Chondrocyte (in vitro differentiated cells): ENCODE measurements at regions not wholly inside any gene's neighbourhood (a gene's known extent, or its start where the extent isn't known, plus 50 kb on each side); places are given as distances from the start of the nearest gene placed in this dataset.

Experiments used
- DNase-seq: peaks from one replicate; pipeline ENCODE4 v3.0.0; 2021; ENCODE audit warnings: mixed read lengths, low spot score
- H3K27ac Mint-ChIP-seq: one replicate; pipeline ENCODE4 v1.8.0; 2021; ENCODE audit warnings: mild to moderate bottlenecking, moderate library complexity, mixed read lengths; ENCODE audit not compliant: unreplicated experiment
- H3K27me3 Mint-ChIP-seq: 2 replicates; pipeline ENCODE4 v1.8.0; 2021; ENCODE audit warnings: low read depth, mixed read lengths
- H3K36me3 Mint-ChIP-seq: 2 replicates; pipeline ENCODE4 v1.8.0; 2021; ENCODE audit warnings: low read depth, mixed read lengths
- H3K4me1 Mint-ChIP-seq: 2 replicates; pipeline ENCODE4 v1.8.0; 2021; ENCODE audit warnings: low read depth, mild to moderate bottlenecking, mixed read lengths
- H3K4me3 Mint-ChIP-seq: one replicate; pipeline ENCODE4 v1.8.0; 2021; ENCODE audit warnings: mild to moderate bottlenecking, moderate library complexity, mixed read lengths; ENCODE audit not compliant: unreplicated experiment
- H3K9me3 Mint-ChIP-seq: 2 replicates; pipeline ENCODE4 v1.8.0; 2021; ENCODE audit warnings: low read depth, mixed read lengths
- CTCF ChIP-seq: fragments of 200-600 bp; sonication (generic); IDR thresholded peaks from 2 replicates; pipeline ENCODE4 v1.5.0; 2021; ENCODE audit warnings: antibody characterized with exemption, mild to moderate bottlenecking, moderate library complexity

GRCh38 chr1:193607787-193608186 lies 421.4 kb upstream of the B3GALT2 start:
- Mint-ChIP-seq H3K27ac (no peak overlapping the region), H3K27me3 (no peaks in the 10 kb centered on the region), H3K36me3 (peaks cover 2% of the 10 kb centered on the region), H3K4me1 (no peaks in the 10 kb centered on the region), H3K4me3 (no peak overlapping the region), H3K9me3 (peaks cover 9% of the 10 kb centered on the region)
- no peak for DNase-seq
- peak; percentile 22 for TF ChIP-seq CTCF

- H3K27me3 Mint-ChIP-seq: no peaks in the 10 kb centered on the region
- no peak for TF ChIP-seq CTCF
- no peaks in the 10 kb centered on the region for H3K4me1 Mint-ChIP-seq
- no peak for DNase-seq
- no peak overlapping the region for H3K4me3 Mint-ChIP-seq
- H3K27ac Mint-ChIP-seq: no peak overlapping the region
- peaks cover 2% of the 10 kb centered on the region for H3K36me3 Mint-ChIP-seq
- H3K9me3 Mint-ChIP-seq: peaks cover 9% of the 10 kb centered on the region
Measured at GRCh38 chr1:193606035-193606434, 419.6 kb upstream of the B3GALT2 start.

- no peak for TF ChIP-seq CTCF
- Mint-ChIP-seq H3K36me3 (no peaks in the 10 kb centered on the region), H3K27me3 (no peaks in the 10 kb centered on the region), H3K4me3 (no peak overlapping the region), H3K9me3 (no peaks in the 10 kb centered on the region), H3K27ac (no peak overlapping the region), H3K4me1 (peaks cover 4% of the 10 kb centered on the region)
- no peak for DNase-seq
Measured at GRCh38 chr1:193602705-193603104, 416.3 kb upstream of the B3GALT2 start.

GRCh38 chr1:193593147-193593885 lies 406.9 kb upstream of the B3GALT2 start:
- Mint-ChIP-seq H3K9me3 (no peaks in the 10 kb centered on the region), H3K4me1 (peaks cover 12% of the 10 kb centered on the region), H3K27me3 (no peaks in the 10 kb centered on the region), H3K4me3 (no peak overlapping the region), H3K27ac (no peak overlapping the region), H3K36me3 (no peaks in the 10 kb centered on the region)
- no peak for TF ChIP-seq CTCF
- no peak for DNase-seq

- no peak for DNase-seq
- Mint-ChIP-seq H3K27me3 (no peaks in the 10 kb centered on the region), H3K4me3 (no peak overlapping the region), H3K27ac (no peak overlapping the region), H3K4me1 (peaks cover 13% of the 10 kb centered on the region), H3K36me3 (no peaks in the 10 kb centered on the region), H3K9me3 (no peaks in the 10 kb centered on the region)
- no peak for TF ChIP-seq CTCF
Measured at GRCh38 chr1:193592317-193592716, 405.9 kb upstream of the B3GALT2 start.
